H1 (cell line): ENCODE measurements at regions not wholly inside any gene's neighbourhood (a gene's known extent, or its start where the extent isn't known, plus 50 kb on each side); places are given as distances from the start of the nearest gene placed in this dataset.

Experiments
- CTCF ChIA-PET: fragments of 300-600 bp; sonication (Branson Sonifier 250); formaldehyde crosslinking; loops from one replicate; lab custom pipeline; 2021; ENCODE audit not compliant: partially characterized antibody; lab: Charles Lee
- POLR2A ChIA-PET: fragments of 300-600 bp; sonication (Branson Sonifier 250); formaldehyde crosslinking; loops from one replicate; lab custom pipeline; 2021; ENCODE audit warnings: inconsistent platforms; ENCODE audit not compliant: partially characterized antibody; lab: Charles Lee
- DNase-seq, 2 experiments: peaks; one replicate each; pipeline versions ENCODE4 v3.0.0 to v3.0.0-alpha.2; 2010 to 2022; ENCODE audit warnings: low spot score in 2 of 2, low read depth in 1 of 2, mixed read lengths in 1 of 2
- FAIRE-seq: peaks from 2 replicates; lab custom pipeline; 2011; peaks lifted over from hg19 to GRCh38; lab: Jason Lieb, UNC
- H2AFZ ChIP-seq: 2 replicates; pipeline ENCODE4 v1.8.1; 2012; ENCODE audit warnings: low read length, inconsistent platforms
- H2AK5ac ChIP-seq: 2 replicates; pipeline ENCODE4 v1.6.1; 2013; ENCODE audit warnings: low read depth, low read length
- H2BK120ac ChIP-seq: replicated peaks from 2 replicates; pipeline ENCODE3; 2013; ENCODE audit warnings: low read depth, low read length, inconsistent platforms
- H2BK12ac ChIP-seq: 2 replicates; pipeline ENCODE4 v1.6.1; 2013; ENCODE audit warnings: low read depth, low read length
- H2BK15ac ChIP-seq: 2 replicates; pipeline ENCODE4 v1.6.1; 2013; ENCODE audit warnings: low read length
- H2BK20ac ChIP-seq: 2 replicates; pipeline ENCODE4 v1.6.1; 2013; ENCODE audit warnings: low read length
- H2BK5ac ChIP-seq: 2 replicates; pipeline ENCODE4 v1.6.1; 2013; ENCODE audit warnings: low read depth, low read length
- H3K14ac ChIP-seq: 2 replicates; pipeline ENCODE4 v1.6.1; 2013; ENCODE audit warnings: inconsistent platforms; ENCODE audit not compliant: insufficient read length
- H3K18ac ChIP-seq: 2 replicates; pipeline ENCODE4 v1.6.1; 2013; ENCODE audit warnings: low read length; ENCODE audit errors: extremely low read depth
- H3K23ac ChIP-seq: 2 replicates; pipeline ENCODE4 v1.6.1; 2013; ENCODE audit warnings: inconsistent platforms; ENCODE audit not compliant: insufficient read length
- H3K23me2 ChIP-seq: 2 replicates; pipeline ENCODE4 v1.6.1; 2013; ENCODE audit warnings: low read depth, low read length
- H3K27ac ChIP-seq: 2 replicates; pipeline ENCODE4 v1.6.1; 2011; ENCODE audit warnings: low read depth, low read length, inconsistent platforms
- H3K27me3 ChIP-seq, 4 experiments: replicated peaks in 1 of 4; 1 replicate in 1 of 4; 2 replicates in 3 of 4; pipeline versions ENCODE4 v1.6.1 to v1.8.1; 2011 to 2013; ENCODE audit warnings: low read length in 3 of 4, mild to moderate bottlenecking in 3 of 4, inconsistent platforms in 2 of 4, mixed read lengths in 2 of 4, moderate library complexity in 1 of 4; ENCODE audit not compliant: control insufficient read depth in 3 of 4, insufficient read depth in 3 of 4; ENCODE audit errors: extremely low read depth in 1 of 4
- H3K36me3 ChIP-seq, 4 experiments: 2 replicates each; pipeline versions ENCODE4 v1.6.1 to v1.8.1; 2011 to 2013; ENCODE audit warnings: mild to moderate bottlenecking in 4 of 4, low read length in 3 of 4, moderate library complexity in 2 of 4, control low read depth in 1 of 4, inconsistent platforms in 1 of 4; ENCODE audit not compliant: insufficient read depth in 4 of 4, control insufficient read depth in 2 of 4
- H3K4ac ChIP-seq: replicated peaks from 2 replicates; pipeline ENCODE3; 2013; ENCODE audit warnings: low read length, low read depth, mixed read lengths, inconsistent platforms; ENCODE audit not compliant: insufficient read length
- H3K4me1 ChIP-seq, 4 experiments: replicated peaks in 1 of 4; 1 replicate in 1 of 4; 2 replicates in 3 of 4; pipeline versions ENCODE4 v1.6.1 to v1.8.1; 2011 to 2013; ENCODE audit warnings: low read length in 3 of 4, inconsistent platforms in 2 of 4, mixed read lengths in 1 of 4; ENCODE audit not compliant: insufficient read depth in 4 of 4, control insufficient read depth in 3 of 4
- H3K4me2 ChIP-seq, 2 experiments: 2 replicates each; pipeline versions ENCODE4 v1.6.1 to v1.8.1; 2011 to 2013; ENCODE audit warnings: low read depth in 2 of 2, low read length in 2 of 2, control low read depth in 1 of 2, inconsistent platforms in 1 of 2, mild to moderate bottlenecking in 1 of 2; ENCODE audit not compliant: insufficient read depth in 1 of 2
- H3K4me3 ChIP-seq, 4 experiments: fragments of 200-600, 300-600 bp in 1 of 4; sonication (generic), shearing (Covaris generic), sonication (Bioruptor Twin) in 1 of 4; 2 replicates each; pipeline versions ENCODE4 v1.5.1 to v1.8.1; 2011 to 2016; ENCODE audit warnings: low read length in 4 of 4, low read depth in 3 of 4, control low read depth in 2 of 4, inconsistent platforms in 2 of 4, mild to moderate bottlenecking in 2 of 4, mixed read lengths in 1 of 4, moderate library complexity in 1 of 4; ENCODE audit not compliant: insufficient read depth in 2 of 4; ENCODE audit errors: extremely low read depth in 1 of 4
- H3K56ac ChIP-seq: replicated peaks from 2 replicates; pipeline ENCODE3; 2013; ENCODE audit warnings: low read depth, mild to moderate bottlenecking, mixed read lengths, low read length, inconsistent platforms; ENCODE audit not compliant: insufficient read length
- H3K79me1 ChIP-seq: 2 replicates; pipeline ENCODE4 v1.6.1; 2013; ENCODE audit warnings: low read depth, low read length, control low read depth
- H3K79me2 ChIP-seq, 2 experiments: 2 replicates each; pipeline versions ENCODE4 v1.6.1 to v1.8.1; 2012 to 2013; ENCODE audit warnings: low read length in 2 of 2, mild to moderate bottlenecking in 2 of 2, inconsistent platforms in 1 of 2; ENCODE audit not compliant: insufficient read depth in 2 of 2, control insufficient read depth in 1 of 2
- H3K9ac ChIP-seq, 4 experiments: replicated peaks in 1 of 4; 1 replicate in 1 of 4; 2 replicates in 3 of 4; pipeline versions ENCODE4 v1.6.1 to v1.8.1; 2011 to 2013; ENCODE audit warnings: low read depth in 3 of 4, low read length in 3 of 4, control low read depth in 2 of 4, mild to moderate bottlenecking in 2 of 4, moderate library complexity in 2 of 4, inconsistent platforms in 1 of 4; ENCODE audit errors: extremely low read depth in 1 of 4
- H3K9me3 ChIP-seq, 2 experiments: 2 replicates each; pipeline versions ENCODE4 v1.6.1 to v1.8.1; 2012 to 2013; ENCODE audit warnings: mild to moderate bottlenecking in 2 of 2, moderate library complexity in 2 of 2, control low read depth in 1 of 2, inconsistent platforms in 1 of 2, low read depth in 1 of 2, low read length in 1 of 2, mixed read lengths in 1 of 2; ENCODE audit not compliant: insufficient read depth in 2 of 2
- H4K20me1 ChIP-seq, 2 experiments: replicated peaks in 1 of 2; 2 replicates each; pipeline versions ENCODE3 to v1.8.1; 2011 to 2013; ENCODE audit warnings: inconsistent platforms in 2 of 2, low read length in 2 of 2, mild to moderate bottlenecking in 1 of 2; ENCODE audit not compliant: insufficient read depth in 2 of 2, control insufficient read depth in 1 of 2
- H4K5ac ChIP-seq: 2 replicates; pipeline ENCODE4 v1.6.1; 2013; ENCODE audit warnings: low read length, low read depth, mixed read lengths, inconsistent platforms; ENCODE audit not compliant: insufficient read length
- H4K8ac ChIP-seq: 2 replicates; pipeline ENCODE4 v1.8.0; 2013; ENCODE audit warnings: mild to moderate bottlenecking, moderate library complexity, low read length, inconsistent platforms; ENCODE audit not compliant: insufficient read depth; ENCODE audit errors: extremely low read depth
- H4K91ac ChIP-seq: replicated peaks from 2 replicates; pipeline ENCODE3; 2013; ENCODE audit warnings: low read length, mixed read lengths, inconsistent platforms; ENCODE audit not compliant: insufficient read length
- ASH2L ChIP-seq: fragments of 200-600, 300-600 bp; sonication (generic); IDR thresholded peaks from one replicate; pipeline ENCODE4 v1.7.1; 2017; ENCODE audit warnings: low read length
- CBX5 ChIP-seq: fragments of 300-800, 300-1000 bp; sonication (generic); IDR thresholded peaks from 2 replicates; pipeline ENCODE4 v1.7.1; 2016; ENCODE audit warnings: antibody characterized with exemption, low read length, low read depth
- CBX8 ChIP-seq: fragments of 300-800, 300-1000 bp; sonication (generic); IDR thresholded peaks from 2 replicates; pipeline ENCODE4 v1.7.1; 2016; ENCODE audit warnings: low read depth, low read length, borderline replicate concordance
- CEBPB ChIP-seq: IDR thresholded peaks from 2 replicates; pipeline ENCODE4 v1.6.1; 2012; ENCODE audit warnings: low read depth, low read length
- CTBP2 ChIP-seq: IDR thresholded peaks from 2 replicates; pipeline ENCODE4 v1.7.0; 2011; ENCODE audit warnings: borderline replicate concordance, mild to moderate bottlenecking, moderate library complexity, mixed read lengths, low read length; ENCODE audit not compliant: insufficient read depth, insufficient read length
- FOSL1 ChIP-seq: IDR thresholded peaks from 2 replicates; pipeline ENCODE4 v1.6.1; 2011; ENCODE audit warnings: mild to moderate bottlenecking, low read depth, low read length, moderate library complexity; ENCODE audit not compliant: insufficient read depth
- POLR2A ChIP-seq, 2 experiments: IDR thresholded peaks; 1 replicate in 1 of 2; 2 replicates in 1 of 2; pipeline ENCODE4 v1.6.1; 2011; ENCODE audit warnings: low read depth in 2 of 2, low read length in 2 of 2, mild to moderate bottlenecking in 2 of 2; ENCODE audit errors: control extremely low read depth in 1 of 2
- RNF2 ChIP-seq: fragments of 200-900, 300-1000 bp; sonication (generic); IDR thresholded peaks from 2 replicates; pipeline ENCODE4 v1.7.1; 2016; ENCODE audit warnings: borderline replicate concordance, low read depth, mild to moderate bottlenecking, antibody characterized with exemption, low read length; ENCODE audit not compliant: poor library complexity, severe bottlenecking; ENCODE audit errors: missing control alignments
- TAF7 ChIP-seq: optimal IDR thresholded peaks from 2 replicates; pipeline ENCODE3; 2011; ENCODE audit warnings: low read depth, mild to moderate bottlenecking, inconsistent platforms, low read length, moderate library complexity, borderline replicate concordance
- TBP ChIP-seq: IDR thresholded peaks from 2 replicates; pipeline ENCODE4 v1.6.1; 2011; ENCODE audit warnings: low read depth, low read length, improper control_type of control experiment
- WGBS, 2 experiments: shearing (Covaris generic) in 1 of 2; methylation state at CpG; one replicate each; pipeline versions ENCODE4 v1.1.6 to v1.1.7; 2013 to 2015; ENCODE audit warnings: low lambda C conversion rate in 2 of 2, mixed read lengths in 2 of 2, inconsistent platforms in 1 of 2, low coverage in 1 of 2, missing lambda C conversion rate in 1 of 2; ENCODE audit not compliant: insufficient replicate concordance in 2 of 2, insufficient coverage in 1 of 2, insufficient read length in 1 of 2; ENCODE audit errors: extremely low coverage in 1 of 2, missing lambda C conversion rate in 1 of 2; 5-methylcytosine and 5-hydroxymethylcytosine counted together

- H3K4me1 ChIP-seq, result no peaks in the 10 kb centered on the region
- H4K5ac ChIP-seq, result no peak overlapping the region
- no peaks in the 10 kb centered on the region for H3K79me2 ChIP-seq
- H3K23ac ChIP-seq, result no peak overlapping the region
- H2BK5ac ChIP-seq, result no peak overlapping the region
- WGBS, 2 experiments, result 92% methylated on average over 6 of the region's 6 CpGs; no CpG with 5 or more reads in 1 of the 2 experiments
- H3K4me2 ChIP-seq, result no peak overlapping the region
- no peak overlapping the region for H3K18ac ChIP-seq
- H3K14ac ChIP-seq, result no peak overlapping the region
- H2BK12ac ChIP-seq, result no peak overlapping the region
- no peaks in the 10 kb centered on the region for H3K27me3 ChIP-seq
- no peak overlapping the region for H3K4ac ChIP-seq
- CTCF ChIA-PET, result no interaction called here
- no peaks in the 10 kb centered on the region for H4K20me1 ChIP-seq
- H3K9me3 ChIP-seq, result no peaks in the 10 kb centered on the region
- H4K91ac ChIP-seq, result no peak overlapping the region
- POLR2A ChIA-PET, result no interaction called here
- H3K79me1 ChIP-seq, result no peaks in the 10 kb centered on the region
- H3K36me3 ChIP-seq, result no peaks in the 10 kb centered on the region
- H2BK120ac ChIP-seq, result no peak overlapping the region
- no peak overlapping the region for H3K56ac ChIP-seq
- no peak overlapping the region for H2BK15ac ChIP-seq
- no peak overlapping the region for H2BK20ac ChIP-seq
- H3K23me2 ChIP-seq, result no peaks in the 10 kb centered on the region
- DNase-seq (no peak), FAIRE-seq (no peak)
- H4K8ac ChIP-seq, result no peak overlapping the region
- H3K27ac ChIP-seq, result no peak overlapping the region
- no peak overlapping the region for H3K9ac ChIP-seq
- H2AFZ ChIP-seq, result no peak overlapping the region
- H2AK5ac ChIP-seq, result no peak overlapping the region
- no peak overlapping the region for H3K4me3 ChIP-seq
- TF ChIP-seq CBX8, result no peak
- no peak for TF ChIP-seq CBX5
- TF ChIP-seq ASH2L, result no peak
- no peak for TF ChIP-seq CEBPB
- TF ChIP-seq POLR2A (IDR thresholded peaks at IDR 0.05; ENCODE audit: control extremely low read depth in 1 of 2, low read depth in 2 of 2, low read length in 2 of 2), result no peak
- no peak for TF ChIP-seq TAF7
- no peak for TF ChIP-seq TBP
- no peak for TF ChIP-seq FOSL1
- TF ChIP-seq RNF2, result no peak
- TF ChIP-seq CTBP2, result no peak
Observed at GRCh38 chr4:158008551-158009218, 164.1 kb downstream of the GASK1B start.
